ENCODE measurements at regions not wholly inside any gene's neighbourhood (a gene's known extent, or its start where the extent isn't known, plus 50 kb on each side); places are given as distances from the start of the nearest gene placed in this dataset.

- H3K9me3 ChIP-seq: peaks cover 0 to 21% (median 2%) of the 10 kb centered on the region in 4 donors
- no peaks in the 10 kb centered on the region for H3K4me1 ChIP-seq
- no peak overlapping the region for H3K27ac ChIP-seq
- no peaks in the 10 kb centered on the region for H3K36me3 ChIP-seq
- DNase-seq: no peak
- no peak overlapping the region for H3K4me3 ChIP-seq
- no peak for TF ChIP-seq POLR2A (IDR thresholded peaks at IDR 0.05)
- TF ChIP-seq, protein P1, sequence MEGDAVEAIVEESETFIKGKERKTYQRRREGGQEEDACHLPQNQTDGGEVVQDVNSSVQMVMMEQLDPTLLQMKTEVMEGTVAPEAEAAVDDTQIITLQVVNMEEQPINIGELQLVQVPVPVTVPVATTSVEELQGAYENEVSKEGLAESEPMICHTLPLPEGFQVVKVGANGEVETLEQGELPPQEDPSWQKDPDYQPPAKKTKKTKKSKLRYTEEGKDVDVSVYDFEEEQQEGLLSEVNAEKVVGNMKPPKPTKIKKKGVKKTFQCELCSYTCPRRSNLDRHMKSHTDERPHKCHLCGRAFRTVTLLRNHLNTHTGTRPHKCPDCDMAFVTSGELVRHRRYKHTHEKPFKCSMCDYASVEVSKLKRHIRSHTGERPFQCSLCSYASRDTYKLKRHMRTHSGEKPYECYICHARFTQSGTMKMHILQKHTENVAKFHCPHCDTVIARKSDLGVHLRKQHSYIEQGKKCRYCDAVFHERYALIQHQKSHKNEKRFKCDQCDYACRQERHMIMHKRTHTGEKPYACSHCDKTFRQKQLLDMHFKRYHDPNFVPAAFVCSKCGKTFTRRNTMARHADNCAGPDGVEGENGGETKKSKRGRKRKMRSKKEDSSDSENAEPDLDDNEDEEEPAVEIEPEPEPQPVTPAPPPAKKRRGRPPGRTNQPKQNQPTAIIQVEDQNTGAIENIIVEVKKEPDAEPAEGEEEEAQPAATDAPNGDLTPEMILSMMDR (IDR thresholded peaks at IDR 0.05): no peak
- no peaks in the 10 kb centered on the region for H3K27me3 ChIP-seq
Measured at GRCh38 chr10:131776496-131776895, 124.3 kb upstream of the PPP2R2D start.

DNA sequence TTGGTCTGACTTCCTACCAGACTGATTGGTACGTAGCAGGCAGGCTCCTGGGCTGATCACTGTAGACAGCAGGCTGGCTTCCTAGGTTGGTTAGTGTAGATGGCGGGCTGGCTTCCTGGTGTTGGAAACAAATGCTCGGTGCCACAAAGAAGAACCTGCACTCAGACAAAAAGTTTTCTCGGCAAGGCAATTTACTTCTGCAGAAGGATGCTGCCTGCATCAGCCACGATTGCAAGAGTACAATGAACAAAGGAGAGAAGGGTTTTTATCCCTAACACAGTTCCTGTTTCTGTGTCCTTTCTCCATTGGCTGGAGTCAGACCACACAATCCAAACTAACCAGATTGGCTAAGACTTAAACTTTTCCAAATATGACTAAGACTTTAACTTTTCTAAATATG lies 123.6 kb upstream of the PPP2R2D start:
- Histone ChIP-seq H3K4me1 (no peaks in the 10 kb centered on the region), H3K27me3 (no peaks in the 10 kb centered on the region), H3K27ac (no peak overlapping the region), H3K9me3 (peaks cover 0 to 21% (median 2%) of the 10 kb centered on the region in 4 donors), H3K4me3 (no peak overlapping the region), H3K36me3 (no peaks in the 10 kb centered on the region)
- no peak for DNase-seq
- no peak for TF ChIP-seq POLR2A (IDR thresholded peaks at IDR 0.05)
- TF ChIP-seq, protein P1 (IDR thresholded peaks at IDR 0.05): no peak

DNA sequence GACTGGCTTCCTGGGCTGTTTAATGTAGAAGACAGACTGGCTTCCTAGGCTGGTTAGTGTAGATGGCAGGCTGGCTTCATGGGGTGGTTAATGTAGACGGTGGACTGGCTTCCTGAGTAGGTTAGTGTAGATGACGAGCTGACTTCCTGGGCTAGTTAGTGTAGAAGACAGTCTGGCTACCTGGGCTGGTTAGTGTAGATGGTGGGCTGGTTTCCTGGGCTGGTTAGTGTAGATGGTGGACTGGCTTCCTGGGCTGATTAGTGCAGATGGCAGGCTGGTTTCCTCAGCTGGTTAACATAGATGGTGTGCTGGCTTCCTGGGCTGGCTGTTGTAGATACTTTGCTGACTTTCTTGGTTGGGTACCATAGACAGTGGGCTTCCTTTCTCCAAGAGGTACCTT lies 122.9 kb upstream of the PPP2R2D start:
- Histone ChIP-seq H3K27ac (no peak overlapping the region), H3K27me3 (no peaks in the 10 kb centered on the region), H3K36me3 (no peaks in the 10 kb centered on the region), H3K4me3 (no peak overlapping the region), H3K4me1 (no peaks in the 10 kb centered on the region), H3K9me3 (peaks cover 0 to 21% (median 2%) of the 10 kb centered on the region in 4 donors)
- DNase-seq: no peak
- TF ChIP-seq, protein P1 (IDR thresholded peaks at IDR 0.05): no peak
- no peak for TF ChIP-seq POLR2A (IDR thresholded peaks at IDR 0.05)

DNA sequence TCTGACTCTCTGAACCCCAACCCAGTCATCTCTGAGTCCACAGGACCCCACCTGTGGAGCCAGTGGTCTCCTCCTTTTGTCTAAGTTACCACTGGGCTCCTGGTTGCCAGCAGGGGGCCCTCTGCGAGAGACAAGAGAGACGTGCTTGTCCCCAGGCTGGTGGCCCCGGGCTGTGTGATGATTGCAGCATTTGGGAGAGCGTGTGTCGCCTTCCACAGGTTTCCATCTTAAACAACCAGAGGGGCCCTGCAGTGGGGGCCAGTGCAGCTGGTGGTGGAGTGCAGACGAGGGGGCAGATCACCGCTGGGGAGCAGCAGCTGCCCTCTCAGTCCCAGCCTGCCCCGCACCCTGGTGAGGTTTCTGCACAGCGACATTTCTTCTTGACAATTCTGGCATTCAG lies 122.4 kb upstream of the PPP2R2D start:
- H3K4me1 ChIP-seq: no peaks in the 10 kb centered on the region
- TF ChIP-seq, protein P1 (IDR thresholded peaks at IDR 0.05): no peak
- TF ChIP-seq POLR2A (IDR thresholded peaks at IDR 0.05): no peak
- no peak for DNase-seq
- no peaks in the 10 kb centered on the region for H3K27me3 ChIP-seq
- no peak overlapping the region for H3K27ac ChIP-seq
- no peaks in the 10 kb centered on the region for H3K36me3 ChIP-seq
- peaks cover 0 to 21% (median 2%) of the 10 kb centered on the region in 4 donors for H3K9me3 ChIP-seq
- H3K4me3 ChIP-seq: no peak overlapping the region

GRCh38 chr10:131778842-131779241 lies 122.0 kb upstream of the PPP2R2D start:
- Histone ChIP-seq H3K27me3 (no peaks in the 10 kb centered on the region), H3K27ac (no peak overlapping the region), H3K4me1 (no peaks in the 10 kb centered on the region), H3K9me3 (peaks cover 0 to 21% (median 2%) of the 10 kb centered on the region in 4 donors), H3K4me3 (no peak overlapping the region), H3K36me3 (no peaks in the 10 kb centered on the region)
- DNase-seq: no peak
- TF ChIP-seq, protein P1 (IDR thresholded peaks at IDR 0.05): no peak
- TF ChIP-seq POLR2A (IDR thresholded peaks at IDR 0.05): no peak

Measured in Peyer's patch (tissue), 4 donors.